ENCODE measurements at regions not wholly inside any gene's neighbourhood (a gene's known extent, or its start where the extent isn't known, plus 50 kb on each side); places are given as distances from the start of the nearest gene placed in this dataset.

DNA sequence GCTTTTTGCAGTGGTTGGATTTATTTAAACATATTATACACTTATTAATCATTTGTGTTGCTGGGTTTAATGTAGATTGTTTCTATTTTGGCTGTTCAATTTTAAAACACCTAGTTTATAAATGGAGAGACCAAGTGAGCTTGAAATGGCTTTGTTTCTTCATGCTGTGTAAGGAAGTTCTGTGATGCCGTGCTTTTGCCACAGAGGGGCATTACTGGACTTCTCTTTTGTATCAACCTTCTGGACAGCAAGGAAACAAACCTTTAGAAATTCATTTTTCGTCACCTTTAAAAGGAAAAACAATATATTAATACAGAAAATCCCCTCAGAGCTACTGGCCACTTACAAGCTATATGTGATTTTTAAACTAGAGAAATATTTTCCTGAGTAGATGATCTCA, 81.9 kb downstream of the DMRTA1 start:
- TF ChIP-seq EZH2 (IDR thresholded peaks at IDR 0.05; ENCODE audit: insufficient read depth, poor library complexity, severe bottlenecking) (no peak), EZH2phosphoT487 (IDR thresholded peaks at IDR 0.05; ENCODE audit: insufficient read depth, low read depth) (no peak)
